Neural cell (in vitro differentiated cells): ENCODE measurements at regions not wholly inside any gene's neighbourhood (a gene's known extent, or its start where the extent isn't known, plus 50 kb on each side); places are given as distances from the start of the nearest gene placed in this dataset.

ENCODE experiments used
- EZH2 ChIP-seq: fragments of 200-600, 300-800 bp; shearing (Covaris generic), sonication (generic); IDR thresholded peaks from 2 replicates; pipeline ENCODE4 v1.6.1; 2014; ENCODE audit warnings: antibody characterized with exemption, low read length, borderline replicate concordance, mild to moderate bottlenecking; ENCODE audit not compliant: insufficient read depth, poor library complexity, severe bottlenecking
- MXI1 ChIP-seq: fragments of 450-650 bp; conservative IDR thresholded peaks from 2 replicates; pipeline ENCODE4 v1.6.1; 2014; ENCODE audit warnings: antibody characterized with exemption, mild to moderate bottlenecking; ENCODE audit not compliant: poor library complexity, severe bottlenecking
- POLR2AphosphoS5 ChIP-seq: IDR thresholded peaks from 2 replicates; pipeline ENCODE4 v1.6.1; 2012
- SMC3 ChIP-seq: fragments of 450-650 bp; conservative IDR thresholded peaks from 2 replicates; pipeline ENCODE4 v1.6.1; 2014; ENCODE audit warnings: antibody characterized with exemption, mild to moderate bottlenecking, moderate library complexity; ENCODE audit not compliant: poor library complexity
- TF ChIP-seq, protein P1 (sequence below): IDR thresholded peaks from 2 replicates; pipeline ENCODE4 v1.6.1; 2012; ENCODE audit warnings: borderline replicate concordance
- TF ChIP-seq, protein P2 (sequence below): fragments of 450-650 bp; IDR thresholded peaks from 2 replicates; pipeline ENCODE4 v1.5.1; 2014; ENCODE audit warnings: antibody characterized with exemption, mild to moderate bottlenecking, moderate library complexity; ENCODE audit not compliant: poor library complexity, severe bottlenecking

DNA sequence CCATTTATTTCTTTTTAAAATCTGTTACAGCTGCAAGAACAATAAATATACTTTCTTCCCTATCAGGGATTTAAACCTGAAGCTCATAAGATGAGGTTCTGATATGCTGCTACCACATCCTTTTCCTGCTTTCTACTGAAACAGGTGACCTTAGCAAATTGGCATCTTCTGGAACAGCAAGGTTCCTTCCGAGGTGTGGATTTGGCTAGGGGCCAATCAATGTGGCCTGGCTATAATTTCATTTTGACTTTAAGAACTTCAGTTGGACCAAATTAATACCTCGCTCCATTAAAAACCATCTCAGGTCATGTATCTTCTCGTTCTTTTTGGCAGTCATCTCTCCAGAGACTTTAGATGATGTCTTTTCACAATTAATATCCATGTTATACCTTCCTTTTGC lies 53.4 kb upstream of the C3orf80 start:
- no peak for TF ChIP-seq EZH2
- TF ChIP-seq, protein P1, sequence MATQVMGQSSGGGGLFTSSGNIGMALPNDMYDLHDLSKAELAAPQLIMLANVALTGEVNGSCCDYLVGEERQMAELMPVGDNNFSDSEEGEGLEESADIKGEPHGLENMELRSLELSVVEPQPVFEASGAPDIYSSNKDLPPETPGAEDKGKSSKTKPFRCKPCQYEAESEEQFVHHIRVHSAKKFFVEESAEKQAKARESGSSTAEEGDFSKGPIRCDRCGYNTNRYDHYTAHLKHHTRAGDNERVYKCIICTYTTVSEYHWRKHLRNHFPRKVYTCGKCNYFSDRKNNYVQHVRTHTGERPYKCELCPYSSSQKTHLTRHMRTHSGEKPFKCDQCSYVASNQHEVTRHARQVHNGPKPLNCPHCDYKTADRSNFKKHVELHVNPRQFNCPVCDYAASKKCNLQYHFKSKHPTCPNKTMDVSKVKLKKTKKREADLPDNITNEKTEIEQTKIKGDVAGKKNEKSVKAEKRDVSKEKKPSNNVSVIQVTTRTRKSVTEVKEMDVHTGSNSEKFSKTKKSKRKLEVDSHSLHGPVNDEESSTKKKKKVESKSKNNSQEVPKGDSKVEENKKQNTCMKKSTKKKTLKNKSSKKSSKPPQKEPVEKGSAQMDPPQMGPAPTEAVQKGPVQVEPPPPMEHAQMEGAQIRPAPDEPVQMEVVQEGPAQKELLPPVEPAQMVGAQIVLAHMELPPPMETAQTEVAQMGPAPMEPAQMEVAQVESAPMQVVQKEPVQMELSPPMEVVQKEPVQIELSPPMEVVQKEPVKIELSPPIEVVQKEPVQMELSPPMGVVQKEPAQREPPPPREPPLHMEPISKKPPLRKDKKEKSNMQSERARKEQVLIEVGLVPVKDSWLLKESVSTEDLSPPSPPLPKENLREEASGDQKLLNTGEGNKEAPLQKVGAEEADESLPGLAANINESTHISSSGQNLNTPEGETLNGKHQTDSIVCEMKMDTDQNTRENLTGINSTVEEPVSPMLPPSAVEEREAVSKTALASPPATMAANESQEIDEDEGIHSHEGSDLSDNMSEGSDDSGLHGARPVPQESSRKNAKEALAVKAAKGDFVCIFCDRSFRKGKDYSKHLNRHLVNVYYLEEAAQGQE = no peak
- TF ChIP-seq, protein P2, sequence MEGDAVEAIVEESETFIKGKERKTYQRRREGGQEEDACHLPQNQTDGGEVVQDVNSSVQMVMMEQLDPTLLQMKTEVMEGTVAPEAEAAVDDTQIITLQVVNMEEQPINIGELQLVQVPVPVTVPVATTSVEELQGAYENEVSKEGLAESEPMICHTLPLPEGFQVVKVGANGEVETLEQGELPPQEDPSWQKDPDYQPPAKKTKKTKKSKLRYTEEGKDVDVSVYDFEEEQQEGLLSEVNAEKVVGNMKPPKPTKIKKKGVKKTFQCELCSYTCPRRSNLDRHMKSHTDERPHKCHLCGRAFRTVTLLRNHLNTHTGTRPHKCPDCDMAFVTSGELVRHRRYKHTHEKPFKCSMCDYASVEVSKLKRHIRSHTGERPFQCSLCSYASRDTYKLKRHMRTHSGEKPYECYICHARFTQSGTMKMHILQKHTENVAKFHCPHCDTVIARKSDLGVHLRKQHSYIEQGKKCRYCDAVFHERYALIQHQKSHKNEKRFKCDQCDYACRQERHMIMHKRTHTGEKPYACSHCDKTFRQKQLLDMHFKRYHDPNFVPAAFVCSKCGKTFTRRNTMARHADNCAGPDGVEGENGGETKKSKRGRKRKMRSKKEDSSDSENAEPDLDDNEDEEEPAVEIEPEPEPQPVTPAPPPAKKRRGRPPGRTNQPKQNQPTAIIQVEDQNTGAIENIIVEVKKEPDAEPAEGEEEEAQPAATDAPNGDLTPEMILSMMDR = no peak
- no peak for TF ChIP-seq MXI1
- TF ChIP-seq SMC3 = no peak
- TF ChIP-seq POLR2AphosphoS5 = no peak
